Inflammatory macrophage treated with lipopolysaccharide for 4 hours (primary cell): ENCODE measurements at regions not wholly inside any gene's neighbourhood (a gene's known extent, or its start where the extent isn't known, plus 50 kb on each side); places are given as distances from the start of the nearest gene placed in this dataset.

ENCODE experiments used
- DNase-seq: peaks from one replicate; pipeline ENCODE4 v3.0.0-alpha.2; 2020

DNA sequence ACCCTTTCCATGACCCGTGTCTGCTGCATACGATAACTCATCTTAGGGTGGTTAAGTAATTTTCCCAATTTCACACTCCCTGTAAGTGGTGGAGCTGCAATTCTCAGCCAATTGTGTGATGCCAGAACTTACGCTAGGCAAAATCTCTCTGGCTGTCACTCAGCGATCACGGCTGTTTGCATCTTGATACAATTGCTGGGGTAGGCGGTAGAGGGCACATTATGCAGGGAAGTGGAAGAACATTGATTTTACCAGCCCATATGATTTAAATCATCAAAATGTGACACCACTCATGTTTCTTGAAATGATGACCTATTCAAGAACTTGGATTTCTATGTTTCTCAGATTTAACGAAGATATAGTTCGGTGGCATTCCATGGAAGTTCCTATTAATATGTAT is 108.7 kb upstream of the ADARB2 start:
- no peak for DNase-seq

DNA sequence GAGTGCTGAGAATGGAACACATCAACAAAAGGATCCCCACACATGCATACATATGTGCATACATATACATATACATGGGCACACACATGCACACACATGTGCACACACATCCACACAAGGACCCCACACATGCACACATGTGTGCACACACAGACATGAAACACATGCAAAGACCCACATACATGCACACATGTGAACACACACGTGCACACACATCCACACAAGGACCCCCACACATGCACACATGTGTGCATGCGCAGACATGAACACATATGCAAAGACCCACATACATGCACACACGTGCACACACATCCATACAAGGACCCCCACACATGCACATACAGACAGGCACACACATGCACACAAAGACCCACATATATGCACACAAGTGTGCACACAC is 104.4 kb upstream of the ADARB2 start:
- DNase-seq = no peak

DNA sequence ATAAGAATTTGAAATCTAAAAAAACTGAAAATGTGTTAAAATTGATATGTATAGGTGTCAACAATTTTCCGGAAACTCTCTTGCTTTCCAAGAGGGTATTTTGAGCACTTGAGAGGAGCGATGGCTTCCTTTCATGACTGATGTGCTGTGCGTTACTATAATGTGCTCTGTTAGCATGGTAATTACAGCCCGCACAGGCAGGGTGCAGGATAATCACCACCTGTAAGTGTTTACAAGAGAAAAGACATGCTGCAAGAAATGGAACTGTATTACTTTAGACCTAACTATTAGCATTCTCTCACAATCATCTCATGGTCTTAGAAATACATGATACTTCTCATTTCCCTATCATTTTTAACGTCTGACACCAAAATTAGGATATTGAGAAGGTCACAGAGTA is 92.4 kb upstream of the ADARB2 start:
- no peak for DNase-seq

DNA sequence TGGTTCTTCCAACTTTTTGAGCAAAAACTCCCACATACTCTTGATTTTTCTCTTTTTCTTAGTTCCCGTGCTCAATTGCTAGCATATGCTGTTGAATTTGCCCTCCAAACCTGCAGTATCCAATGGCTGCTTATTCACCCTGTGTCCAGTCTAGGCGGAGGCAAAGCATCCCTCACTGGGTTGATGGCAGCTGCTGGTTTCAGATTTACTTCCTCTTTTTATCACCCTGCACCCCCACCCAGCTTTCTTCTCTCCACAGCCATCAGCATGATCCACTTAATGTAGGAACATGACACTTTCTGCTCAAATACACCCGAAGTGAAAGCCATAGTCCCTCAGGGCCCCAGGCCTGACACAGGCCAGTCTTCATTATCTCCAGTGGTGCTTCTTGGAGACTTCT is 87.6 kb upstream of the ADARB2 start:
- DNase-seq = no peak

DNA sequence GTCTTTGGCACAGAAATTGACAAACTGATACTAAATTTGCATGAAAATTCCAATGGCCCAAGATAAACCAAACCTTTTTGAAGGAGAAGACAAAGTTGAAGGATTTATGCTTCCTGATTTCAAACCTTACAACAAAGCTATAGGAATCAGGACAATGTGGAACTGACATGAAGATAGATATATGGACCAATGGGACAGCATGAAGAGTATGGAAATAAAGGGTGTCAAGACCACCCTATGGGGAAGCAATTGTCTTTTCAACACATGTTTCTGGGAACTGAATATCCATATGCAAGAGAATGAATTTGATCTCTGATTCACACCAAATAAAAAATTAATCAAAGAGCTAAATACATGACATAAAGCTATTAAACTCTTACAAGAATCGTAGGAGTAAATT is 77.2 kb upstream of the ADARB2 start:
- DNase-seq = no peak

DNA sequence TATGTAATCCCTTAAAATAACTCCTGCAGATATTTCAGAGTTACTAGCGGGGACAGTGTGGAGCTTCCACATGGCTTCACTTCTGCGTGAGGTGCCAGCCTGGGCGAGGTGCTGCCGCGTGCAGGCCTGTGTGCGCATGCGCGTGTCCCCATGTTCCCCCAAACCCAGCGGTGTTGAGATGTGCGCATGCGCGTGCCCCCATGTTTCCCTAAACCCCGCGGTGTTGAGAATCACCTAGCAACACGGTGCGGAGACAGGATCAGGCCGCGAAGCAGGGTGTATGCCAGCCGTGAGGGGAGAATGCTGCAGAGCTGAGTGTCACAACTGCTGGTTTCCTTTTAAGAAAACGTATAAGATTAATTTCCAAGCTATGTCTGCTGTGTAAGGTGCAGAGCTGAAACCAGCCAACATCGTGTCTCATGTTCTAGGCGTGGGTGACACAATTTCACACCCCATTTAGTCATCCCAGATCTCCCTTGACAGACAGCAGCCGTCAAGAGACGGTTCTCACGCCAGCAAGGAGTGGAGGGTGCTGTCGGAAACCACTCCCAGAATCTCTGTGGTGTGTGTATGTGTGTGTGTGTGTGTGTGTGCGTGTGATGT is 71.9 kb upstream of the ADARB2 start:
- DNase-seq = no peak

DNA sequence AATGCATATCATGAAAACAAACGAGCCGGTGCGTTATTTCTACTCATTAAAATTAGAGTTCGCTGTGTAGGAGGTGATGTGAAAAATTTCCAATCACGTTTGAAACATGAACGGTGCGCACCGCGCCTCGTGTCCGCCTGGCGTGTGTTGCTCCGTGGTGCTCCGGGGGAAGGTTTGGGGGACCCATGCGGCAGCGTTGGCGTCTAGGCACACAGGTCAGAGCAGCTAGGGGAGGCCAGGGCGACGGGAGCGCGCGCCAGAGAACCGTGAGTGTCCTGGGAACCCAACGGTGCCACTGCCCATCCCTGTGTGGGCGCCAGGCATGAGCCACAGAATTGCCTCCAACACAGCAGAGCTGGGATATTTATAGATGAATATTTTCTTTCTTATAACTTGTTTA is 70.6 kb upstream of the ADARB2 start:
- DNase-seq = no peak

DNA sequence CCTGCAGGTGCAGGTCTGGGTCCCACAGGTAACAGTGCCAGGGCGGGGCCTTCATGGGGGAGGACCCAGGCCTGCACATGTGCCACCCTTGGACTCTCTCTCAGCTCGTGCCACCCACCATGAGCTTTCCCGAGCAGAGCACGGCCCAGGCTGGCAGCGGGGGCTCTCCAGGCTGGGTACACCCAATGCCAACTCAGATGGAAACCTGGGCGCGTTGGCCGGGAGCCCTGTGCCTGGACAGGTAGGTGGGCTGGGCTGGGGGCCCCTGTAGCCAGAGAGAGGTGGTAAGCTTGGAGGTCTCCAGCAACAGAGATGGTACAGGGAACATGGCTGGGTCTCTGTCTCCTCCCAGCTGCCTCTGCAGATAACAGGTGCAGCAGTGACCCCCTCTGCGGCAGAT is 69.9 kb upstream of the ADARB2 start:
- no peak for DNase-seq

DNA sequence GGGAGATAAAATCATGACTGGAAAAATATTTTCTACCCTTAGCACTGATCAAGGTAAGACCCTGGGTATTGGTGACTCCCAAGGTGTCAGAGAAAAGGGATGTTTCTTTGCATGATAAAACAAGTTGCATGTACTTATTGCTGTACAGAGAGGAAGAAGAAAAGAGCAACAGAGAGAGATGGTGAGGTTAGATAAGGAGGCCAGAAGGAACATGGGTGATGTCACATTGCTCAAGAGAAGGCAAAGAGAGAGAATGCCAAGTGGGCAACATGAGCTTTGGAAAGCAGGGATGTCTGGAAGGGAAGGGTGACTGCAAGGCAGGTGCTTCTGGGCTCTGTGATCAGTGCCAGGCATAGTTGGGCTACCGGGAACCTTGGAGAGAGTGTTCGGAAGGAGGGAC is 65.1 kb upstream of the ADARB2 start:
- DNase-seq = no peak

DNA sequence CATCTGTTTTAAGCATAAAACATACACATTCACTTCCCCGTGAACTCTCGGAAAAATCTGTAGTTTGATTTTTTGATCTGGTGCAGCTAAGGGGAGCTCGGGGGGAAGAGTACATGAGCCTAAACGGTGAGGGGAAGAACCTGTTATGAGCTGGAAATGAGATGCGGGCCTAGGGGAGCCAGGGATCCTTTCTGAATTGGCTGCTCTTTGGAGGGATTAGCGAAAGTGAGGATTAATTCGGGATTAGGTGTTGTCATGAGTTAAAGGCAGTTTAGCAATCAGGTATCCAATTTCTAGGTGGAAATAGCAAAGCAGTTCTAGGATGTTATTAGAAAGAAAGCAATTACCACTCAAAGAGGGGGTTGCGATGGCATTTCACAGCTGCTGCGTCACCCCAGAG is 51.1 kb upstream of the ADARB2 start:
- no peak for DNase-seq
